ENCODE measurements at regions not wholly inside any gene's neighbourhood (a gene's known extent, or its start where the extent isn't known, plus 50 kb on each side); places are given as distances from the start of the nearest gene placed in this dataset.

DNA sequence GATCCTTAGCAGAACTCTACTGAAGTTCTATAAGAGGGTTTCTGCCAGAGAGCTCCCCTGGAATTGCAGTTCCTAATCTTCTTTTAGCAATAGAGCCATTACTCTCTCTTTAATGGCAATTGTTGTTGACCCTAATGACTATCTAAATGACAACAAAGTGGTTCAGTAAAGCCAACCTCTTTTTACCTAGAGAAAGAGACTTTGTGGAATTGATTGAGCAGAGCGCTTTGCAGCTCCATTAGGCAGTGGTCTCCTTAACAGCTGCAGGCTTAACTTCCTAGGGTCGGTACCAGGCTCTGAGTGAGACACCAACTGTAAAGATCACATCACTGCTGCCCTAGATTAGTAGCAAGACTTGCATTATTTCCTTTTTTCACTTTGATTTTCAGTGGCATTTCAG is 1472.9 kb upstream of the TENM3 start:
- intact Hi-C loops (cut with micrococcal nuclease): loop anchor here (2.0 kb wide), 1 partner anchor 25 kb away; no protein-coding TSS in a partner anchor
- TF ChIP-seq, protein P1, sequence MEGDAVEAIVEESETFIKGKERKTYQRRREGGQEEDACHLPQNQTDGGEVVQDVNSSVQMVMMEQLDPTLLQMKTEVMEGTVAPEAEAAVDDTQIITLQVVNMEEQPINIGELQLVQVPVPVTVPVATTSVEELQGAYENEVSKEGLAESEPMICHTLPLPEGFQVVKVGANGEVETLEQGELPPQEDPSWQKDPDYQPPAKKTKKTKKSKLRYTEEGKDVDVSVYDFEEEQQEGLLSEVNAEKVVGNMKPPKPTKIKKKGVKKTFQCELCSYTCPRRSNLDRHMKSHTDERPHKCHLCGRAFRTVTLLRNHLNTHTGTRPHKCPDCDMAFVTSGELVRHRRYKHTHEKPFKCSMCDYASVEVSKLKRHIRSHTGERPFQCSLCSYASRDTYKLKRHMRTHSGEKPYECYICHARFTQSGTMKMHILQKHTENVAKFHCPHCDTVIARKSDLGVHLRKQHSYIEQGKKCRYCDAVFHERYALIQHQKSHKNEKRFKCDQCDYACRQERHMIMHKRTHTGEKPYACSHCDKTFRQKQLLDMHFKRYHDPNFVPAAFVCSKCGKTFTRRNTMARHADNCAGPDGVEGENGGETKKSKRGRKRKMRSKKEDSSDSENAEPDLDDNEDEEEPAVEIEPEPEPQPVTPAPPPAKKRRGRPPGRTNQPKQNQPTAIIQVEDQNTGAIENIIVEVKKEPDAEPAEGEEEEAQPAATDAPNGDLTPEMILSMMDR (IDR thresholded peaks at IDR 0.05; ENCODE audit: unreplicated experiment): no peak
- H3K4me3 Mint-ChIP-seq (ENCODE audit: unreplicated experiment): no peak overlapping the region
- H3K27me3 Mint-ChIP-seq (ENCODE audit: insufficient read depth, unreplicated experiment): no peaks in the 10 kb centered on the region
- no TSS peak for BruUV-seq (replicated peaks)
- no peaks in the 10 kb centered on the region for H3K36me3 Mint-ChIP-seq (ENCODE audit: insufficient read depth, unreplicated experiment)
- no peaks in the 10 kb centered on the region for H3K9me3 Mint-ChIP-seq (ENCODE audit: unreplicated experiment)
- no peak overlapping the region for H3K27ac Mint-ChIP-seq (ENCODE audit: low read depth, unreplicated experiment)
- H3K4me1 Mint-ChIP-seq (ENCODE audit: insufficient read depth, unreplicated experiment): peaks cover 8% of the 10 kb centered on the region
- no peak for DNase-seq (ENCODE audit: unreplicated experiment)
- ChIA-PET POLR2A (no interaction called here), CTCF (interaction anchor here (0.6 kb wide), 1 partner anchor 20 kb away, joined by 5 read pairs; no protein-coding TSS in a partner anchor)

DNA sequence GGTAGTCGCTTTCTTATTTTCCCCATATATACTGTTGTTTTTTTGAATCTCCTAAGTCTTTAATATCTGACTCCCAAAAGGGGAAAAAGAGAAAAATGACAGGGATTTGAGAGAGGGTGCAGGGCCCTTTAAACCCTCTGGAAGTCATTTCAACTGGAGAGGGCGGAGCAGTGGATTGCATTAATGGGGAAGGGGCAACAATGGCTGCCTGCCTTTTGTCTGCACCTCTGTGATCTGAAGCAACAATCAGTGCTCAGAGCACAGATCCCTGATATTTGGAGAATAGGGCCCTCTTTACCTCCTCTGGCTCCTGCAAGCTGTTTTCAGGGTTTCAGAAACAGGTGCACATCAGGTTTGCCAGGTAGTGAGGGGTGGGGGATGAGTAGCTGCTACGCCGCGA is 1458.3 kb upstream of the TENM3 start:
- H3K4me1 Mint-ChIP-seq (ENCODE audit: insufficient read depth, unreplicated experiment): no peaks in the 10 kb centered on the region

DNA sequence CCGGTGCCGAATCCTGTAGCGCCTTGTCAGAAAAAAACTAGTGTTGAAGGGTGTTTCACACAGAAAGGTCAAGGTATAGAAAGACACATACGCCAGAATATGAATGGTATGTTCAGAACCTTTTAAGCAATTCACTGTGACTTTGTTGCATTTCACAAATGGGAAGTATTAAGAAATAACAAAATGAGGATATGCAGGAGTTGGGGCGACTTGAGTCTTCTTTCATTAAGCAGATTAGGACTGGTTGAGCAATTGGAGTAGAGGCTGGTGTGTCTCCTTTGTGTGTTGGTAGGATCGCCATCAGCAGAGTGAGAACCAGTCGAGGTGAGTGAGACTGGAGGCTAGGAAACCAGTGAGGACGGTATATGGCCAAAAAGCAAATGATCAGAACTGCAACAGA is 1454.5 kb upstream of the TENM3 start:
- H3K36me3 Mint-ChIP-seq (ENCODE audit: insufficient read depth, unreplicated experiment): no peaks in the 10 kb centered on the region
- DNase-seq (ENCODE audit: unreplicated experiment): no peak
- no peak overlapping the region for H3K27ac Mint-ChIP-seq (ENCODE audit: low read depth, unreplicated experiment)
- ChIA-PET POLR2A (no interaction called here), CTCF (no interaction called here)
- TF ChIP-seq, protein P1 (IDR thresholded peaks at IDR 0.05; ENCODE audit: unreplicated experiment): no peak
- H3K27me3 Mint-ChIP-seq (ENCODE audit: insufficient read depth, unreplicated experiment): no peaks in the 10 kb centered on the region
- no TSS peak for BruUV-seq (replicated peaks)
- no peaks in the 10 kb centered on the region for H3K4me1 Mint-ChIP-seq (ENCODE audit: insufficient read depth, unreplicated experiment)
- intact Hi-C loops (cut with micrococcal nuclease): no loop called here
- no peaks in the 10 kb centered on the region for H3K9me3 Mint-ChIP-seq (ENCODE audit: unreplicated experiment)
- H3K4me3 Mint-ChIP-seq (ENCODE audit: unreplicated experiment): no peak overlapping the region

More for the DNA sequence above, 1458.3 kb upstream of the TENM3 start:
- H3K27ac Mint-ChIP-seq (ENCODE audit: low read depth, unreplicated experiment): no peak overlapping the region
- intact Hi-C loops (cut with micrococcal nuclease): no loop called here
- TF ChIP-seq, protein P1 (IDR thresholded peaks at IDR 0.05; ENCODE audit: unreplicated experiment): no peak
- peaks cover 9% of the 10 kb centered on the region for H3K9me3 Mint-ChIP-seq (ENCODE audit: unreplicated experiment)
- BruUV-seq (replicated peaks): no TSS peak
- ChIA-PET CTCF (no interaction called here), POLR2A (no interaction called here)
- DNase-seq (ENCODE audit: unreplicated experiment): no peak
- H3K36me3 Mint-ChIP-seq (ENCODE audit: insufficient read depth, unreplicated experiment): no peaks in the 10 kb centered on the region
- no peak overlapping the region for H3K4me3 Mint-ChIP-seq (ENCODE audit: unreplicated experiment)
- no peaks in the 10 kb centered on the region for H3K27me3 Mint-ChIP-seq (ENCODE audit: insufficient read depth, unreplicated experiment)

DNA sequence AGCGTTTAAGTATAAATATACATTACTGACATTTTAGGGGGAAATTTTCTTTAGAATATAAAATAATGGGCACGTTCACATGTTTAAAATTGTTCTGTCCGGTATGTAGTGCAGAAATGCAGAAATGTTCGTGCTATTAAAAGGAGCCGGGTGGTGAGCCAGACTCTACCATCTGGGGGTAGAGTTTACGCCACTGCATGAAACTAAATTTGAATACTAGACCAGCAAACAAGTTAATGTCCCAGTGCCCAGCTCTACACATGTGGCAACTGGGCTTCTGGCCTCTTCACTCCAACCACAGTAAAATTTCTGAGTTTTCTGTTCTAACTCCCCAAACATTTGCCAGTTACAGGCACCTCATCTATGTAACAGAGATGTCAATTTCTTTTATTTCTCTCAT is 1453.3 kb upstream of the TENM3 start:
- Mint-ChIP-seq H3K4me3 (ENCODE audit: unreplicated experiment) (no peak overlapping the region), H3K4me1 (ENCODE audit: insufficient read depth, unreplicated experiment) (no peaks in the 10 kb centered on the region), H3K9me3 (ENCODE audit: unreplicated experiment) (no peaks in the 10 kb centered on the region), H3K36me3 (ENCODE audit: insufficient read depth, unreplicated experiment) (no peaks in the 10 kb centered on the region), H3K27me3 (ENCODE audit: insufficient read depth, unreplicated experiment) (no peaks in the 10 kb centered on the region), H3K27ac (ENCODE audit: low read depth, unreplicated experiment) (no peak overlapping the region)
- intact Hi-C loops (cut with micrococcal nuclease): no loop called here
- ChIA-PET POLR2A (no interaction called here), CTCF (interaction anchor here (1.0 kb wide), 1 partner anchor 27 kb away, joined by 3 read pairs; no protein-coding TSS in a partner anchor)
- no peak for DNase-seq (ENCODE audit: unreplicated experiment)
- BruUV-seq (replicated peaks): no TSS peak
- TF ChIP-seq, protein P1 (IDR thresholded peaks at IDR 0.05; ENCODE audit: unreplicated experiment): no peak
